HCT116 (cell line): ENCODE measurements at regions not wholly inside any gene's neighbourhood (a gene's known extent, or its start where the extent isn't known, plus 50 kb on each side); places are given as distances from the start of the nearest gene placed in this dataset.

Experiments used
- CEBPB ChIP-seq: IDR thresholded peaks from 2 replicates; pipeline ENCODE4 v1.6.1; 2012; ENCODE audit warnings: low read depth
- EZH2 ChIP-seq: fragments of 200-600 bp; sonication (generic); IDR thresholded peaks from 2 replicates; pipeline ENCODE4 v1.6.1; 2017; ENCODE audit warnings: antibody characterized with exemption, mixed run types
- EZH2phosphoT487 ChIP-seq: fragments of 200-600 bp; IDR thresholded peaks from 2 replicates; pipeline ENCODE4 v1.6.1; 2018; ENCODE audit warnings: antibody characterized with exemption, borderline replicate concordance
- JUND ChIP-seq: IDR thresholded peaks from 2 replicates; pipeline ENCODE4 v1.6.1; 2012
- POLR2A ChIP-seq: IDR thresholded peaks from 2 replicates; pipeline ENCODE4 v1.7.0; 2011; ENCODE audit warnings: borderline replicate concordance; ENCODE audit not compliant: insufficient read depth, insufficient read length; ENCODE audit errors: extremely low read depth
- POLR2AphosphoS5 ChIP-seq: IDR thresholded peaks from 2 replicates; pipeline ENCODE4 v1.6.1; 2011; ENCODE audit warnings: mild to moderate bottlenecking, low read depth, low read length, moderate library complexity
- SP1 ChIP-seq: IDR thresholded peaks from 2 replicates; pipeline ENCODE4 v1.6.1; 2012; ENCODE audit warnings: low read depth
- TF ChIP-seq, protein P1 (sequence below): IDR thresholded peaks from 2 replicates; pipeline ENCODE4 v1.6.1; 2011; ENCODE audit warnings: mild to moderate bottlenecking, low read length, moderate library complexity; ENCODE audit not compliant: insufficient replicate concordance; ENCODE audit errors: extremely low read depth
- TF ChIP-seq, protein P2 (sequence below), 3 experiments: fragments of 200-600 bp in 1 of 3; sonication (generic) in 1 of 3; IDR thresholded peaks in 2 of 3; conservative IDR thresholded peaks in 1 of 3; 2 replicates each; pipeline ENCODE4 v1.5.1; 2012 to 2017; ENCODE audit warnings: low read depth in 2 of 3, low read length in 2 of 3, antibody characterized with exemption in 1 of 3, borderline replicate concordance in 1 of 3, control low read depth in 1 of 3, mild to moderate bottlenecking in 1 of 3, mixed read lengths in 1 of 3, mixed run types in 1 of 3, moderate library complexity in 1 of 3; ENCODE audit not compliant: insufficient read depth in 1 of 3

DNA sequence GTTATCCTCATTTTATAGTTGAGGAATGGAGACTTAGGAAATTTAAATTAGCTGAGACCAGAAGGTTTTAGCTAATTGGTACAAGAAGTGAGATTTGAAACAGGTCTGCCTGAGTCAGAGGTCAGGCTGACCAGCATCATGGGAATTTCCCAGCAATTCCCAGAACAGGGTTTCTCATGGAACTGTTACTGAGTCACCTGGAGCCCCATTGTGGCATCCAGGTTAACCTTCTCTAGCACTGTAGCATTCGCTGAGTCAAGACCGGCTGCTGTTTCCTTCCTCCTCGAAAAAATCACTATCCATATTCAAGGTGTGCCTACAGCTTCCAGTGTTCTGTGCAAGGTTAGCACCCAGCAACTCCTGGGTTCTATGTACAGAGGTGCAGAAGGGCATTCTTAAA, 238.0 kb upstream of the MAN1A1 start:
- TF ChIP-seq, protein P1, sequence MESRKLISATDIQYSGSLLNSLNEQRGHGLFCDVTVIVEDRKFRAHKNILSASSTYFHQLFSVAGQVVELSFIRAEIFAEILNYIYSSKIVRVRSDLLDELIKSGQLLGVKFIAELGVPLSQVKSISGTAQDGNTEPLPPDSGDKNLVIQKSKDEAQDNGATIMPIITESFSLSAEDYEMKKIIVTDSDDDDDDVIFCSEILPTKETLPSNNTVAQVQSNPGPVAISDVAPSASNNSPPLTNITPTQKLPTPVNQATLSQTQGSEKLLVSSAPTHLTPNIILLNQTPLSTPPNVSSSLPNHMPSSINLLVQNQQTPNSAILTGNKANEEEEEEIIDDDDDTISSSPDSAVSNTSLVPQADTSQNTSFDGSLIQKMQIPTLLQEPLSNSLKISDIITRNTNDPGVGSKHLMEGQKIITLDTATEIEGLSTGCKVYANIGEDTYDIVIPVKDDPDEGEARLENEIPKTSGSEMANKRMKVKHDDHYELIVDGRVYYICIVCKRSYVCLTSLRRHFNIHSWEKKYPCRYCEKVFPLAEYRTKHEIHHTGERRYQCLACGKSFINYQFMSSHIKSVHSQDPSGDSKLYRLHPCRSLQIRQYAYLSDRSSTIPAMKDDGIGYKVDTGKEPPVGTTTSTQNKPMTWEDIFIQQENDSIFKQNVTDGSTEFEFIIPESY, result no peak
- TF ChIP-seq, protein P2, sequence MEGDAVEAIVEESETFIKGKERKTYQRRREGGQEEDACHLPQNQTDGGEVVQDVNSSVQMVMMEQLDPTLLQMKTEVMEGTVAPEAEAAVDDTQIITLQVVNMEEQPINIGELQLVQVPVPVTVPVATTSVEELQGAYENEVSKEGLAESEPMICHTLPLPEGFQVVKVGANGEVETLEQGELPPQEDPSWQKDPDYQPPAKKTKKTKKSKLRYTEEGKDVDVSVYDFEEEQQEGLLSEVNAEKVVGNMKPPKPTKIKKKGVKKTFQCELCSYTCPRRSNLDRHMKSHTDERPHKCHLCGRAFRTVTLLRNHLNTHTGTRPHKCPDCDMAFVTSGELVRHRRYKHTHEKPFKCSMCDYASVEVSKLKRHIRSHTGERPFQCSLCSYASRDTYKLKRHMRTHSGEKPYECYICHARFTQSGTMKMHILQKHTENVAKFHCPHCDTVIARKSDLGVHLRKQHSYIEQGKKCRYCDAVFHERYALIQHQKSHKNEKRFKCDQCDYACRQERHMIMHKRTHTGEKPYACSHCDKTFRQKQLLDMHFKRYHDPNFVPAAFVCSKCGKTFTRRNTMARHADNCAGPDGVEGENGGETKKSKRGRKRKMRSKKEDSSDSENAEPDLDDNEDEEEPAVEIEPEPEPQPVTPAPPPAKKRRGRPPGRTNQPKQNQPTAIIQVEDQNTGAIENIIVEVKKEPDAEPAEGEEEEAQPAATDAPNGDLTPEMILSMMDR (IDR thresholded peaks at IDR 0.05 in 2 of 3, conservative IDR thresholded peaks at IDR 0.05 in 1 of 3; ENCODE audit: borderline replicate concordance in 1 of 3, insufficient read depth in 1 of 3, low read depth in 2 of 3, low read length in 2 of 3), result no peak
- TF ChIP-seq CEBPB (no peak), JUND (no peak), SP1 (no peak), EZH2 (no peak), EZH2phosphoT487 (no peak), POLR2A (no peak), POLR2AphosphoS5 (no peak)
